H7 (cell line): ENCODE measurements at regions not wholly inside any gene's neighbourhood (a gene's known extent, or its start where the extent isn't known, plus 50 kb on each side); places are given as distances from the start of the nearest gene placed in this dataset.
"Not testable (repeated sequence)": the region's sequence is repeated elsewhere in the genome, so short reads cannot be mapped to it uniquely, and the experiment has no call there.

Experiments
- DNase-seq: peaks from one replicate; pipeline ENCODE4 v3.0.0; 2012
- H3K27me3 ChIP-seq: 2 replicates; pipeline ENCODE4 v1.6.0; 2011; ENCODE audit warnings: mild to moderate bottlenecking, low read length; ENCODE audit not compliant: control insufficient read depth, insufficient read depth
- H3K36me3 ChIP-seq: replicated peaks from 2 replicates; pipeline ENCODE4 v1.5.1; 2011; ENCODE audit warnings: low read length; ENCODE audit not compliant: control insufficient read depth, insufficient read depth
- H3K4me3 ChIP-seq: 2 replicates; pipeline ENCODE4 v1.5.1; 2011; ENCODE audit warnings: low read depth, mild to moderate bottlenecking, control low read depth, low read length, moderate library complexity; ENCODE audit not compliant: insufficient read depth

DNA sequence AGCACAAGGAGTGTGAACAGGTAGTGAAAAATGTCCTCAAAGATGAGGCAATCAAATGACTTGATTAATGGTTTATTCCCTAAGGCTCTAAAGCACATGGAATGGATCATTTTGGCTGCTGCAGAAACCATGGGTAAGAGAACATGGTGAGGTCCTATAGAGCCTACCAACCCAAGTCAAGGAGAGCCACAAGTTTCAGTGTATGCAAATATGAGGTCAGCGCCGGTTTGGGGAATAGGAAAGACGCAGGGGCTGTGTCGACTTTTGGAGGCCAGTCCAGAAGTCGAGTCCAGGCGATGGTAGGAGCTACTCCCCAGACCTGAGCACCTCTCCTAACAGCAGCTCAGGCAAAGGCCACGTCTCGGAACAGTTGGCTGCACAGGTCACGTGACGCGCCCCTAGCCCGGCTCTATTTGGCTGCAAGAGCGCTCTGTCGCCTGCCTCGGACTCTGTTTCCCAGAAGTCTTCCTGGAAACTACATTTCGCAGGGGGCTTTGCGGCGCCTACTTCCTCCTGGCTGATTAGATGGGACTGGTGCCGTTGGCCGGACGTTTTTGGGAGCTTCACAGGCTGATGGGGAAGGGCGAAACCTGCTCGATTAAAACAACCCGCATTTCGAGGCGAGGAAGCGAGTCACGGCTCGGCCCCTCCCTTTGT is 74.4 kb upstream of the CHD6 start:
- DNase-seq = peak; percentile 73
- Histone ChIP-seq H3K27me3 (no peaks in the 10 kb centered on the region), H3K4me3 (peak overlapping the region; percentile 76), H3K36me3 (no peaks in the 10 kb centered on the region)

DNA sequence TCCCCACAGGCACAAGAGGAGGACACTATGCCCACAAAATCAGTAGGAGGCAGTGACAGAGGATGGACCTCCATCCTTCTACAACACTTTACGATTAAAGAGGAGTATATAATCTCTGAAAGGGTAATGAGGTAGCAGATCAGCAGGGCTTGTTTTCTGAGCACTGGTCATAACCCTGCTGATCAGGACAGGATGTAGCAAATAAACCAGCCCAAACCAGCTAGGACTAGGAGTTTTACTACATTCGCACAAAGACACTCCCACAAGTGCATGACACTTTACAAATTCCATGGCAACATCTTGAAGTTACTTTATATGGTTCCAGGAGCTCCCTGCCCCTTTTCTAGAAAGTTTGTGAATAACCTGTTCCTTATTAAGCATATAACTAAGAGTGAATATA is 73.3 kb upstream of the CHD6 start:
- DNase-seq = no peak
- no peak overlapping the region for H3K4me3 ChIP-seq
- no peaks in the 10 kb centered on the region for H3K36me3 ChIP-seq
- no peaks in the 10 kb centered on the region for H3K27me3 ChIP-seq

DNA sequence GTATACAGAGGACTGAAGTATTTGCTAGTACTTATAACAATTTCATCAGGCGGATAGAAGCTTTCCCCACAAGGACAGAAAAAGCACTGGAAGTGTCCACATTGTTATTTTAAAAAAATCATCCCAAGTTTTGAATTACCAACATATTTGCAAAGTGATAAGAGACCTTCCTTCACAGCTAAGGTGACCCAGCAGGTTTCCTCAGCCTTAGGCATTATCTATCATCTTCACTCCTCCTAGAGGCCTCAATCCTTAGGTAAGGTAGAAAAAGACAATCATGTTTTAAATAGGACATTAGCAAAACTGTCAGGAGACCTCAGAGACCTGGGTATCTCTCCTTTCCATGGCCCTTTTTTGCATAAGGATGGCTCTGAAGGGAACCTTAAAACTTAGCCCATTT is 72.5 kb upstream of the CHD6 start:
- Histone ChIP-seq H3K27me3 (no peaks in the 10 kb centered on the region), H3K4me3 (no peak overlapping the region)
- DNase-seq = no peak

DNA sequence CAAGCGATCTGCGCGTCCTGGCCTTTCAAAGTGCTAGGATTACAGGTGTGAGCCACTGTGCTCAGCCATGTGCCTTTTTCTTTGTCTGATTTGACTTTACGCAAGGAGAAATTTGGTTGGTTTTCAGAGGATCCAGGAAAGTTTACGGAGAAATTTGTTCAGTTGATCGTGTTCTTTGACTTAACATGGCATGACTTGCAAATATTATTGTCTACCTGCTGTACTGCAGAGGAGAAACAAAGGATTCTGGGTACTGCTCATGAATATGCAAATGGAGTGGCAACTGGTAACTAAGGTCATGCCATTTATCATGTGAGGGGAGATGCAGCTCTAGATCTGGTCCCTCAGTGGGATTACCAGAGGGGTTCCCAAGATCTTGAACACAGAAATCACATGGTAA is 68.8 kb upstream of the CHD6 start:
- Histone ChIP-seq H3K4me3 (no peak overlapping the region), H3K27me3 (no peaks in the 10 kb centered on the region), H3K36me3 (no peaks in the 10 kb centered on the region)
- no peak for DNase-seq

More for the DNA sequence above, 72.5 kb upstream of the CHD6 start:
- H3K36me3 ChIP-seq = no peaks in the 10 kb centered on the region

DNA sequence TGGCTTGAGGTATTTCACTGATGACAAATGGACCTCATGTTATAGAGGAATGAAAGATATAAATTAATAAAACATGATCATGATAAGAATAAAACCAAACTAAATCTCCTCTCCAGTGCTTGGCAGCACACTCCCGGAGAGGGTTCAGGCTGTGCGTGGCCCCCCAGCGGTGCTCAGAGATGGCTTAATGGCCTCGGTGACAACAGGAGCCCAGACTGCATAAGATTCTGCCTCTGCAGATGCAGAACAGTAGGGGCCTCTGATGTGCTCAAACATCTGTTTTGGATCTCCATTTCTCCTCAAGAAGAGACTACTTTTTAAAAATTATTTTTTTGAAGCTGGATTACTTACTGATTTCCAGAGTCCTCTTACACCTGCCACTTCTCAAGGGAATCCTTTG is 67.0 kb upstream of the CHD6 start:
- not testable (repeated sequence) for H3K36me3 ChIP-seq, H3K27me3 ChIP-seq, DNase-seq, H3K4me3 ChIP-seq

DNA sequence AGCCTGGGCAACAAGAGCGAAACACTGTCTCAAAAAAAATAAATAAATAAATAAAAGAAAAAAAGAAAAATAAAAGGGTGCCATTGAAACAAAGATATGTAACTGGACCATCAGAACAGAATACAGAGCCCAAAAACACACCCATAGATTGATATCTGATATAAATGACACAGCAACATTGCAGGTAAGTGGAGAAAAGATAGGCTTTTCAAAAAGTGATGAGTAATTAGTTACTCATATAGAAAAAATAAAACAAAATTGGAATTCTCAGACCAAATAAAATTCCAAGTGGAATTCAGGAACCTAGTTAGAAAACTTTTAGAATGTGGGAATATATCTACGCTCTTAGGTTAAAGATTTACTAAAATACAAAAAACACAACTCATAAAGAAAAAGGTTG is 60.6 kb upstream of the CHD6 start:
- Histone ChIP-seq H3K27me3 (no peaks in the 10 kb centered on the region), H3K36me3 (no peaks in the 10 kb centered on the region), H3K4me3 (no peak overlapping the region)
- DNase-seq = no peak

DNA sequence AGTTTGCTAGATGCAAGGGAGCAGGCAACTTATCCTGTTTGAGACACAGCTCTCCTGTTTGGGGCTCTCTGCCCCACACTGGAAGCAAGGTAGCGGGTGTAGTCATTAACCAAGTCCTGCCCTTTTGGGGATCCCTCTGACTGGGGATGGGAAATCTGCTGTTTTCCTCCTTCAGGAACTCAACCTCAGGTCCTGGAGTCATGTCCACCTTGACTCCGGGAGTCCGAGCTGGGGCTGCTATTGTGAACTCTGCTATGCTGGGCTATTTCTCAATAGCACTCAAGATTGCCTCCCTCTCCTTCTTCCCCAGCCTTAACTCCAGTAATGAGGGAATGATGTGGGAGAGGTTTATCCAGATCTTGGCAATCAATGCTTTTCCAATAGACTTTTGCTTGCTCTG is 54.1 kb upstream of the CHD6 start:
- H3K27me3 ChIP-seq = no peaks in the 10 kb centered on the region
- no peak overlapping the region for H3K4me3 ChIP-seq
- H3K36me3 ChIP-seq = no peaks in the 10 kb centered on the region
- no peak for DNase-seq

DNA sequence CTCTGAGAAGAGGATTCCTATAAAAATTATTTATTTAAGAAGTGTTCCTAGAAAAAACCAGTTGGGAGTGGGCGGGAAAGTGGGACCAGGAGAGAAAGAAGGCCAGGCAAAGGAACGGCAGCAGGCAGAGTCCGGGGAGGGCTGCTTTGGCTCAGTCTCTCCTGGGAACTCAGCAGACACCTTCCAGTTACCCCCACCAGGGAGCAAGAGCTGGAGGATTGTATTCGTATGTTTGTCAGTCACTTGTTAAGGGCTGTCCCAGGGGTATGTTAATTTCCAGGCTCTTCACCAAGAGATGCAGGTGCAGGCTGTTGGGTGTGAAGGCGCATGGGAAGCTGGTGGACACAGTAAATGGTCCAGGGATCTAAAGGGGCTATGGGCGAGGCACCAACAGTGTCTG is 53.0 kb upstream of the CHD6 start:
- H3K36me3 ChIP-seq = no peaks in the 10 kb centered on the region
- no peaks in the 10 kb centered on the region for H3K27me3 ChIP-seq
- no peak overlapping the region for H3K4me3 ChIP-seq
- DNase-seq = peak; percentile 33

DNA sequence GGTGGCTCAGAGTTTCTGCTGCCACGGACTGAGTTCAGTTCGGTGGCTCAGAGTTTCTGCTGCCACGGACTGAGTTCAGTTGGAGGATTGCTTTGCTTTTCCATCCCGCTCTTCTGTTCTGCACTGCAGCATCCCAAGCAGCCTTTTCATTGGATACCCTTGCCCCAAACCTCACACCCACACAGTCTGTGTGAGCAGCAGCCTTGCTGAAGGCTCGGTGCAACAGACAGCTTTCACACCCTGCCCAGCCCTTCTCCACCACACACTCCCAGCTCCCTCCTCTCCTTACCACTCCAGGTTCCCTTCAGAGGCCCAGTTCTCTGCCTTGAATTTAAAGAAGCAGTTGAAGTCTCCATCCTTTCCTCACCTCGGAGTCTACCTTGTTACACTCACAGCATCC is 52.5 kb upstream of the CHD6 start:
- DNase-seq = no peak

DNA sequence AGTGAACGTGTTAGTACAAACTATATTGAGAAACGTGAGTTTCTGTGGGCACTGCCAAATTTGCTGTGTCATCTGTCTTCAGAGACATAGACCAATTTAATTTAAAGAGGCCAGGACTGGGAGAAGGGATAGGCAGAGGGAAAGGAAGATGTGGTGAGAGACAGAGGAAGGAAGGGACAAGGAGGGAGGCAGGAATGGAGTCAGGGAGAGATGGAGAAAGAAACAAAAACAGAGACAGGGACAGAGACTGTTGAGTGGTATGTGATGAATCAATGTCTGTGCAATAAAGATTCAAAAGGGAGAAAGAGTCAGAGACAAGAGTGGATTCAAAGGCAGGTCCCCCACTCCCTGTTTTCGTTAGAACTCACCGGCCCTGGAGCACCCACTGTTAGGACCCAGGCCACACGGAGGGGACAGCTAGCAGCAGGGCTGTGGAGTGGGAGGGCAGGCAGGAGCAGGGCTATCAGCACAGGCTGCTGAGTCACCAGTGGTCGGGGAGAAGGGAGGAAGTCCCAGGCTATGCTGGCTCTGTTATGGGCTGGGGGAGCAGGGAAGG is 51.6 kb upstream of the CHD6 start:
- DNase-seq = no peak
- Histone ChIP-seq H3K4me3 (no peak overlapping the region), H3K36me3 (no peaks in the 10 kb centered on the region), H3K27me3 (no peaks in the 10 kb centered on the region)

More for the DNA sequence above, 52.5 kb upstream of the CHD6 start:
- H3K36me3 ChIP-seq = no peaks in the 10 kb centered on the region
- no peaks in the 10 kb centered on the region for H3K27me3 ChIP-seq
- H3K4me3 ChIP-seq = no peak overlapping the region

DNA sequence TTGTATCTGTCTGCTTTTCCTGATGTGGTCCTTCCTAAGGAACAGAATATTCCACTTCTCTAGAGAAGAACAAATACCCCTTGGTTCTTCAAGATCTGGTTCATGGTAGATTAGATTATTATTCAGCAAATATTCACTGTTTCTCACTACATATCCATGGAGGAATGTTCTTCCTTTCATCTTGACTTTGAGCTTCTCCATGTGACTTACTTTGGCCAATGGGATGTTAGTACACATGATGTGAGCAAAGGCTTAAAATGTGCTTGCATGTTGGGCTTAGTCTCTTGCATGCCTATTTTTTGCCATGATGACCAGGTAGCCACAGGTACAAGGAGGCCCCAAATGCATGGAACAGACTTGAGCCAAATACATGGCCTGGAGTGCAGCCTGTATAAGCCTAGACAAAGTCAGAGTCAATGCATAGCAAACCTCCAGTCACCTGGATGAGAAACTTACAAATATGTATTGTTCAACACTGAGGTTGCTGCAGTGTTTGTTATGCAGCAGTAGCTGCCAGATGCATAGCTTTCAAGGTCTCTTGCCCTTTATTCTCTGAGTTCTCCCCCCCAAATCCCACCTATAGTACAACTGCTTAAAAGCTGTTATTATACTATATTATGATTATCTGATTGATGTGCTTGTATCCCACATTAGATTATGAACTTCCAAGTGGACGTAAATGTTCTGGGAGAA is 50.0 kb upstream of the CHD6 start:
- Histone ChIP-seq H3K4me3 (no peak overlapping the region), H3K27me3 (no peaks in the 10 kb centered on the region), H3K36me3 (no peaks in the 10 kb centered on the region)
- DNase-seq = no peak
